NCI-H2196 (cell line): ENCODE measurements at regions not wholly inside any gene's neighbourhood (a gene's known extent, or its start where the extent isn't known, plus 50 kb on each side); places are given as distances from the start of the nearest gene placed in this dataset.
"Not testable (repeated sequence)": the region's sequence is repeated elsewhere in the genome, so short reads cannot be mapped to it uniquely, and the experiment has no call there.

Experiments used
- DNase-seq: peaks from one replicate; lab custom pipeline; 2025; ENCODE audit not compliant: unreplicated experiment; lab: John Stamatoyannopoulos, UW

DNA sequence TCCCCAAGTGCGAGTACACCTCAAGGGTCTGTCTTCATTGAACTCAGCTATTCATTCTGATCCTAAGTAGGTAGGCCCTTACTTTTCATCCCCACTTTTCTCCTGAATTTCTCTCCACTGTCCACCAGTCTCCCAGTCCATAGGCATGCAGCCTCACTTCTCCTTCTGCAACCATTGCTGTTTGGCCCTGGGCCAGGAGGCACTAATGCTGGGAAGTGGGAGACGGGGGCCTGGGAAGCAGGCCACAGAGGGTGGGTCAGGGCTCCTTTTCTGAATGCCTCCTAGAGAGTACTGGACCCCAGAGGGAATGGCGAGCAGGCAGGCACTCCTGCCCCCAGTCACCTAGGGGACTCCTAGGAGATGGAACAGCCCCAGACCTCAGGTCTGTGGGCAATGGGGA, 203.5 kb upstream of the RPL34 start:
- no peak for DNase-seq

GRCh38 chr4:108415389-108415788, 205.0 kb upstream of the RPL34 start:
- DNase-seq: no peak

DNA sequence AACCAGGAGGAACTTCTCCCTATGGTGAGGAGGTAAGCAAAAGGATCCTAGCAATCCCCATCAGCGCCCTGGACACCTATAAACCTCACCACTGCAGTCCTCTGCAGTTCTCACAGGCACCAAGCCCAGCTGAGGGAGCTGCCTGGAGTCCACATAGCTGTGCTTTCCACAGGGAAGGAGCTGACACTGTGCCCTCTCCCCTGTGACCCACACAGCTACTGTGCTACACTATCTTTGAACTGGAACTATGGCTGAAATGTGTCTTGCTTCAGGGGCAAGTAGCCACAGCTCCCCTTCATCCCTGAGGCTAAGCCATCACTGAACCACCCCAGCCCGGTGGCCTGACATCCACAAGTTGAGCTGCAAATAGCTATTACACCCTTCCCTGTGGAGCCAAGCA, 208.5 kb upstream of the RPL34 start:
- DNase-seq: no peak

DNA sequence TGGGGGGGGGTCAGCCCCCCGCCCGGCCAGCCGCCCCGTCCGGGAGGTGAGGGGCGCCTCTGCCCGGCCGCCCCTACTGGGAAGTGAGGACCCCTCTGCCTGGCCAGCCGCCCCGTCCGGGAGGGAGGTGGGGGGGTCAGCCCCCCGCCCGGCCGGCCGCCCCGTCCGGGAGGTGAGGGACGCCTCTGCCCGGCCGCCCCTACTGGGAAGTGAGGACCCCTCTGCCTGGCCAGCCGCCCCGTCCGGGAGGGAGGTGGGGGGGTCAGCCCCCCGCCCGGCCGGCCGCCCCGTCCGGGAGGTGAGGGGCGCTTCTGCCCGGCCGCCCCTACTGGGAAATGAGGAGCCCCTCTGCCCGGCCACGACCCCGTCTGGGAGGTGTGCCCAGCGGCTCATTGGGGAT, 210.7 kb upstream of the RPL34 start:
- not testable (repeated sequence) for DNase-seq

- no peak for DNase-seq
These were observed 214.8 kb upstream of the RPL34 start for GRCh38 chr4:108405586-108405985.

GRCh38 chr4:108400309-108400708, 220.1 kb upstream of the RPL34 start:
- DNase-seq: no peak

DNA sequence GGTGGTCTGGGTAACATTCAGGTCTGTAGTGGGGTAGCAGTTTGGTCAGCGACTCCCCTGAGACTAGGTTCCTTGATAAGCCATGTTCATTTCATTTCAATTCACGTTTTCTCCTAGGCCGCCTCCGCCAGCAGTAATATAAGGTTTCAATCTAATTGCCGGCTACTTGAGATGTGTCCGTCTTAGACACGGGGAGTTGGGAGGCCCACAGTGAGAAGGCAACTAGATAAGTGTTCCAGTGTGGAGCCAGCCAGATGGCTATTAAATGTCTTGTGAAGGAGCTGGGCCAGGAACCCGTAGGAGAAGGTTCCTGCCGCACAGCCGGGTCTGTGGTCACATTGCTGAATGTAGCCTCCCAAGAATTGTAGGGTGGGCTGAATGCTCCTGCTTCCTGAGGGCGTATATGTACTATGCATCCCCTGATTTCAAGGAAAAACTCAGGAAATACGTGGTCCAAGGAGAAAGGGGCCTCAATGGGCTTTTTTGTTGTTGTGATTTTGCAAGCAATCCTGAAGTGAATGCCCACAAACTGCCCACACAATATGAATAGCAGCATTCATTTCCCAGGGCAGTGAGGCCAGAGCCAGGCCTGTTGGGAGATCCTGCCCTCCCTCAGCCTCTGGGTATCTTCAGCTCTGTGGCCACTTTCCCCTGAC, 220.6 kb upstream of the RPL34 start:
- peak; percentile 12 for DNase-seq

GRCh38 chr4:108398836-108399235, 221.5 kb upstream of the RPL34 start:
- DNase-seq: no peak

DNA sequence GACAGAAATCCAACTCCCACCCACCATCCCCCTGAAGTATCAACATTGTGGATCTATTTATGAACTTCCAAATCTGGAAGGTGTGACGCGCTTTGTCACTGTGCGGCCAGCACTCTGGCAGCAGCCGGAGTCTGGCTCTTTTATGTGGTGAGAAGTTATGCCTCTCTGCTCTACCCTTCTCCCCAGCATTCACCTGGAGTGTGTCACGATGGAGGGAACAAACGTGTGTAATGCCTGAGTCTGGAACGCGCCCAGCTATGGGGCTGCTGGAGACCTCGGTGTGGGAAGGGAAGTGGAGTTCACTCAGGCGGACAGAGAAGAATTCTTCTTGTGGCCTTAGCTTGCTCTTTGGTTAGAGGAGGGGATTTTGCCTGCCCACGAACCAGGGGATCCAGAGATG, 222.1 kb upstream of the RPL34 start:
- DNase-seq: no peak

GRCh38 chr4:108397850-108398249, 222.5 kb upstream of the RPL34 start:
- DNase-seq: no peak

GRCh38 chr4:108396900-108397497, 223.4 kb upstream of the RPL34 start:
- no peak for DNase-seq

DNA sequence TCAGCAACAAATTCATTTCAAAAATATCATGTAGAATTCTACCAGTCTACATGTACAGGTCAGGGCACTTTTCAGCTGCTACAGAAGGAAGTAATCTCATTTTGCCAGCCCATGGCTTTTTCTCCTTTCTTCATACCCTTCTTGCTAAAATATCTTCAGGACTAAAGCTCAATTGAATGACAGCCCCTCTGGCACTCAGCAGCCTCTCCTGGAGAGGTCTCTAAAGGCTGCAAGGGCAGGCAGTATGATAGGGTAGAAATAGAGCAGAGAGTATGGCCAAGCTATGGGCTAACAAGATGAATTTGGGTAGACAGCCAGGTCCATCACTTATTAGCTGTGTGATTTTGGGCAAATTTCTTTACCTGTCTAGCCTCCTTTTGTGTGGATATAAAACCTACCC, 224.6 kb upstream of the RPL34 start:
- no peak for DNase-seq

- no peak for DNase-seq
These were observed 225.2 kb upstream of the LEF1 start for GRCh38 chr4:108393890-108394472.

- DNase-seq: no peak
These were observed 223.1 kb upstream of the LEF1 start for GRCh38 chr4:108391701-108392455.

GRCh38 chr4:108385076-108385475, 216.3 kb upstream of the LEF1 start:
- no peak for DNase-seq

GRCh38 chr4:108384544-108384943, 215.8 kb upstream of the LEF1 start:
- DNase-seq: no peak

DNA sequence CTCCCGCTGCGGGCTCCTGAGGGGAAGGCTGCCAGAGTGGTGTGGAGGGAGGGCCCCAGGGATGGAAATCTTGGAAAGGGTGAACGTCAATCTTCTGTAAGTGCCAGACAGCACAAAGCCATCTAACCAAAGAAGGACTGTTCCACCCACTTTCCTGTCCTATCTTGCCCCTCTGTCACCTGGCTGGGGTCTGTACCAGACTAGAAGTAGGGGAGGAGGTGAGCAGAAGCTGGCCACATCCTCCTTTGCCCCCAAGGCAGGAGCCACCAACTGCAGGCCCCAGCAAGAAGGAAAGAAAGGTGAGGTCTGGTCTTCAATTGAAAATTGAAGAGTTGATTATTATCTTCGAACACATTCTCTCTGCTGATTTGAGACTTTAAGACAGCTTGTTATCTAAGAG, 214.4 kb upstream of the LEF1 start:
- no peak for DNase-seq

GRCh38 chr4:108382751-108383150, 214.0 kb upstream of the LEF1 start:
- DNase-seq: no peak

GRCh38 chr4:108378164-108378563, 209.4 kb upstream of the LEF1 start:
- DNase-seq: no peak

DNA sequence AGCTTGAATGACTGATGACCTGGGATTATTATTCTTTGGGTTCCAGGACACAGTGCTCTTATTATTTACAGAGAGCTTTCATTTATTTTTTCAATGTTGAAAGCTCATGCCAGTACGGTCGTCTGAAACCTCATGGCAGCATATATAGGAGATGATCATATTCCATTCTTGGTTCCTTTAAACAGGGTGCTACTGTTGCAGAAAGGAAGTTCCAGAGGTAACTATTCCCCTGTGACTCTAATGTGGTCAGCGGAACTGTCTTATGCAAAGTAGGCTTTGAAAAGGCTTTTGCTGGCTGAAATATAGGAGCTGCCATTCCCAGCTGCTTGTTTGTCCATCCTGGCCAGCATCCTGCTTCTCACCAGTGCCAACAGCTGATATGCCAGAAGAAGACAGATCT, 208.3 kb upstream of the LEF1 start:
- no peak for DNase-seq

DNA sequence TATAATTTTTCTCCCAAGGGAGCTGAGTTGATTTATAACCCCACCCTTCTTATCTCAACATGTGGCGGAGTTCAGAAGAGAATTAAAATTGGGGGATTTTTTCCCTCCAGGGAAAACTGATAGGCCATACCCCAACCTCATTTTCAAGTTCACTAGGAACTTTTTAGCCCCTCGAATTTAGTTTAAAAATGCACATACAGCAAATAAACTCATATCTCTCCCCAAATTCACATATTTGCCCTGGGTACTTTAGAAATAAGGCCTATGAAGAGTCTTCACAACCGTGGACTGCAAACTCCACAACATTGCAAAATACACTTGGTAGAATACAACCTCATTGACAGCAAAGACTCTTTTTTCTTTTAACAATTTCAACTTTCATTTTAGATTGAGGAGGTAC, 206.7 kb upstream of the LEF1 start:
- no peak for DNase-seq

DNA sequence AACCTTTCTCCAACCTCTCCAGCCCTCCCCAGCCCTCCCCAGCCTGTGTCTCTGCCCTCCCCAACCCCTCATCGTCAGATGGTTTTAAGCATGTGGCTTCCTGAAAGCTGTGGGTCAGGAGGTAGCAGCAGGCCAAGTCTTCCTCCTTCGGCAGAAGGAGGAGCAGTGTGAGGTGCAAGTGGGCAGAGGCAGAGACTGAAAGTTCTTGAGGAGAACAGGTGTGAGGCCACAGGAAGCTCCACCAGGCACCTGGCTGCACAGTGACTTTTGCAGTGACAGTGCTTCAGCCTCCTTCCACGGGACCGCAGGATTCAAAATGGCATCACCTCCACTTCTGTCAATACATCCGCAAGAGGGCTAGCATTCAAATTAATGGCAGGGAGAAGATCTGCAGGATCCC, 203.9 kb upstream of the LEF1 start:
- DNase-seq: no peak
